ENCODE measurements at regions not wholly inside any gene's neighbourhood (a gene's known extent, or its start where the extent isn't known, plus 50 kb on each side); places are given as distances from the start of the nearest gene placed in this dataset.
"Not testable (repeated sequence)": the region's sequence is repeated elsewhere in the genome, so short reads cannot be mapped to it uniquely, and the experiment has no call there.

- not testable (repeated sequence) for DNase-seq
Observed at GRCh38 chr5:67919532-67919931, 296.0 kb upstream of the PIK3R1 start.

- DNase-seq, result no peak
Observed at GRCh38 chr5:67917561-67917960, 298.0 kb upstream of the PIK3R1 start.

GRCh38 chr5:67910546-67910945 is 305.0 kb upstream of the PIK3R1 start:
- DNase-seq, result no peak

- DNase-seq, result no peak
Observed at GRCh38 chr5:67908126-67908765, 307.3 kb upstream of the PIK3R1 start.

GRCh38 chr5:67904366-67904765 is 311.2 kb upstream of the PIK3R1 start:
- no peak for DNase-seq

- no peak for DNase-seq
Observed at GRCh38 chr5:67903656-67904055, 311.9 kb upstream of the PIK3R1 start.

- no peak for DNase-seq
Observed at GRCh38 chr5:67903121-67903520, 312.4 kb upstream of the PIK3R1 start.

- DNase-seq, result no peak
Observed at GRCh38 chr5:67902497-67902830, 313.1 kb upstream of the PIK3R1 start.

GRCh38 chr5:67901814-67902496 is 313.6 kb upstream of the PIK3R1 start:
- no peak for DNase-seq

GRCh38 chr5:67900514-67900913 is 315.0 kb upstream of the PIK3R1 start:
- DNase-seq, result no peak

GRCh38 chr5:67897980-67898379 is 317.6 kb upstream of the PIK3R1 start:
- no peak for DNase-seq

GRCh38 chr5:67897431-67897830 is 318.1 kb upstream of the PIK3R1 start:
- DNase-seq, result no peak

- DNase-seq, result no peak
Observed at GRCh38 chr5:67896930-67897313, 318.6 kb upstream of the PIK3R1 start.

GRCh38 chr5:67896311-67896929 is 319.1 kb upstream of the PIK3R1 start:
- DNase-seq, result no peak

- DNase-seq, result not testable (repeated sequence)
Observed at GRCh38 chr5:67889870-67890269, 325.7 kb upstream of the PIK3R1 start.

GRCh38 chr5:67887748-67888161 is 327.8 kb upstream of the PIK3R1 start:
- no peak for DNase-seq

GRCh38 chr5:67886761-67887160 is 328.8 kb upstream of the PIK3R1 start:
- DNase-seq, result no peak

- no peak for DNase-seq
Observed at GRCh38 chr5:67880876-67881275, 334.7 kb upstream of the PIK3R1 start.

- DNase-seq, result no peak
Observed at GRCh38 chr5:67880511-67880805, 335.1 kb upstream of the PIK3R1 start.

GRCh38 chr5:67879620-67880510 is 335.7 kb upstream of the PIK3R1 start:
- DNase-seq, result no peak

GRCh38 chr5:67878933-67879332 is 336.6 kb upstream of the PIK3R1 start:
- no peak for DNase-seq

- DNase-seq, result no peak
Observed at GRCh38 chr5:67876371-67876770, 339.2 kb upstream of the PIK3R1 start.

GRCh38 chr5:67875601-67876000 is 340.0 kb upstream of the PIK3R1 start:
- no peak for DNase-seq

GRCh38 chr5:67873935-67874334 is 341.6 kb upstream of the PIK3R1 start:
- no peak for DNase-seq
